ENCODE measurements at regions not wholly inside any gene's neighbourhood (a gene's known extent, or its start where the extent isn't known, plus 50 kb on each side); places are given as distances from the start of the nearest gene placed in this dataset.

DNA sequence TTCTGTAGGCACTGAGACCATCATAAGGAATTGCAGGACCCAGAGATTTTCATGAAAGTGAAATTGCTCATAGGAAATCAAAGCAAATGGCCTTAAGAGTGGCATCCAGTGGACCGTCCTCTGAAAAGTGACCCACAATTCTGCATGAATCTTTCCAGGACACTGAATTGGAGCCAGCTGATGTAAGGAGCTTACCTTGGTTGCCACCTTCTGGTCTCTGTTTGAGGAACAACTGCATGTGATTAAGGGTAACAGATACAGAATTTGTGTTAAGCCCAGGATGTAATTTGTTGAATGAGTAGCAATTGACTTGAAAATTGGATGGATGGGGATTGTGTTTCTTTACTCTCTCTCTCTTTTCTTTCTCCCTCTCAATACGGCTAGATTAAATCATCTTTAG is 49.9 kb upstream of the GAS1 start:
- no peak overlapping the region for H3K4me3 ChIP-seq (replicated peaks; ENCODE audit: low read depth, low read length)
- no peak for DNase-seq (ENCODE audit: extremely low read depth, low read depth)
- TF ChIP-seq, protein P1, sequence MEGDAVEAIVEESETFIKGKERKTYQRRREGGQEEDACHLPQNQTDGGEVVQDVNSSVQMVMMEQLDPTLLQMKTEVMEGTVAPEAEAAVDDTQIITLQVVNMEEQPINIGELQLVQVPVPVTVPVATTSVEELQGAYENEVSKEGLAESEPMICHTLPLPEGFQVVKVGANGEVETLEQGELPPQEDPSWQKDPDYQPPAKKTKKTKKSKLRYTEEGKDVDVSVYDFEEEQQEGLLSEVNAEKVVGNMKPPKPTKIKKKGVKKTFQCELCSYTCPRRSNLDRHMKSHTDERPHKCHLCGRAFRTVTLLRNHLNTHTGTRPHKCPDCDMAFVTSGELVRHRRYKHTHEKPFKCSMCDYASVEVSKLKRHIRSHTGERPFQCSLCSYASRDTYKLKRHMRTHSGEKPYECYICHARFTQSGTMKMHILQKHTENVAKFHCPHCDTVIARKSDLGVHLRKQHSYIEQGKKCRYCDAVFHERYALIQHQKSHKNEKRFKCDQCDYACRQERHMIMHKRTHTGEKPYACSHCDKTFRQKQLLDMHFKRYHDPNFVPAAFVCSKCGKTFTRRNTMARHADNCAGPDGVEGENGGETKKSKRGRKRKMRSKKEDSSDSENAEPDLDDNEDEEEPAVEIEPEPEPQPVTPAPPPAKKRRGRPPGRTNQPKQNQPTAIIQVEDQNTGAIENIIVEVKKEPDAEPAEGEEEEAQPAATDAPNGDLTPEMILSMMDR (IDR thresholded peaks at IDR 0.05; ENCODE audit: low read depth, low read length, missing control alignments) = no peak

DNA sequence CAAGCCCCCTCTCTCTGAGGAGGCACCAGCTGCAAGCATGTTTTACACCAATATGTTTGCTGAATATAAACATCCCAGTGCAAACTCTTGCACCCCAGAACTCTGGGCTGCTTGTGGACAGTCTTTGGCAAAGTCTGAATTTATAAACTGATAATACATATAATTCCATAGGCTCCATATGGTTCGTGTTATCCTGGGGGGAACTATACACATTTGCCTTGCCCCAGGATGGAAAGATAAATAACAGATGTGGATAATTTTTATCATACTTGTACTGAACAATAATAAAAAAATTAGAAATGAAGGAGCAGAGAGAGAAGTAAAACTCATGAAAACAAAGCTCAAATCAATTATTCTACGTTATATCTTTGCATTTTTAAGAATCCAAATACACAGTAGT is 50.6 kb upstream of the GAS1 start:
- no peak for DNase-seq (ENCODE audit: extremely low read depth, low read depth)
- TF ChIP-seq, protein P1 (IDR thresholded peaks at IDR 0.05; ENCODE audit: low read depth, low read length, missing control alignments) = no peak
- no peak overlapping the region for H3K4me3 ChIP-seq (replicated peaks; ENCODE audit: low read depth, low read length)

DNA sequence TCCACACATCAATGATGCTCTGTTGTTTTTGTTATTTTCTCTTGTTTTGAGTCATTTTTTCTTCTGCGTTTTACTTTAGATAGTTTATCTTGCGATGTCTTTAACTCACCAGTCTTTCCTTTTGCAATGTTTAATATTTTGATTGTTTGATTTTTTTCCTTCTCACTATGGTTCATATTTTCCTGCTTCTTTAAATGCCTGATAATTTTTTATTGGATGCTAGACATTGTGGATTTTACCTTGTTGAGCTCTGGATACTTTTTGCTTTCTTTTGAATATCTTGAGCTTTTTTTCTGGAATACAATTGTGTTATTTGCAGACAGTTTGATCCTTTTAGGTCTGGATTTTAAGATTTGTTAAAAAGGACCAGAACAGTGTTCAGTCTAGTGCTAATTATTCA is 55.2 kb upstream of the GAS1 start:
- TF ChIP-seq, protein P1 (IDR thresholded peaks at IDR 0.05; ENCODE audit: low read depth, low read length, missing control alignments) = no peak
- no peak overlapping the region for H3K4me3 ChIP-seq (replicated peaks; ENCODE audit: low read depth, low read length)
- no peak for DNase-seq (ENCODE audit: extremely low read depth, low read depth)

DNA sequence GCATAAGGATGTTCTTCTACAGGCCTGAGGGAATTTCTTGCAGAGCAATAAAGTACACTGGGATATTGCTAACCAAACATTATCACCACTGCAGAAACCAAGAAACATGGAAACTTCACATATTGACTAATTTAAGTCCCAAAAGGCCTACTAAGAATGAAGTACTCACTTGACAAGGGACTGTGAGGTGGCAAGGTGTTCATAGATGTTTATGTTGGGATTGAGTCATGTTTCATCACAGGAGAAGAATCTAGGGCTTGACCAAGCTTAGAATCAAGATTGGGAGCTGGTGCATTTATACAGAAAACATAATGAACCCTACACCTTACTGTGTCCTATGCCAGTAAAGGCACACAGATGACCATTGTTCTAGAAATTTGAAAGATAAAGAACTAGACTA is 56.7 kb upstream of the GAS1 start:
- DNase-seq (ENCODE audit: extremely low read depth, low read depth) = no peak
- no peak overlapping the region for H3K4me3 ChIP-seq (replicated peaks; ENCODE audit: low read depth, low read length)
- TF ChIP-seq, protein P1 (IDR thresholded peaks at IDR 0.05; ENCODE audit: low read depth, low read length, missing control alignments) = no peak

DNA sequence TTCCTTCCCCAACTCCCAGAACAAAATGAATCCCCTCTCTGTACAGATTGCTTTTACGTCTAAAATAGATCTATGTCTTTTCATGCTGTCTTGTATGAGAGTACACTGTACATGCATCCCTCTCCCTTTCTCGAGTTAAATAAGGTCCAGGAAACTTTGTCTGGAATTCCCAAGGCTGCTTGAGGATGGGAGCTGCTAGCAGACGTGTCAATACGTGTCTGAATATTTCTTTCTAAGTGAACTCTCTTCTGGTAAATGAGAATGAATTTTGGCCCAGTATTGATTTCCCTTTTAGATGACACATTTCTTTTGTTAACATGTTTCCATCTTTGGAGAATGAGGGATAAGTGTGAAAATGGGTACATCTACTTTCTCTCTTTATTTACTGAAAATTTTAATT is 59.6 kb upstream of the GAS1 start:
- DNase-seq (ENCODE audit: extremely low read depth, low read depth) = no peak
- TF ChIP-seq, protein P1 (IDR thresholded peaks at IDR 0.05; ENCODE audit: low read depth, low read length, missing control alignments) = no peak
- H3K4me3 ChIP-seq (replicated peaks; ENCODE audit: low read depth, low read length) = no peak overlapping the region

DNA sequence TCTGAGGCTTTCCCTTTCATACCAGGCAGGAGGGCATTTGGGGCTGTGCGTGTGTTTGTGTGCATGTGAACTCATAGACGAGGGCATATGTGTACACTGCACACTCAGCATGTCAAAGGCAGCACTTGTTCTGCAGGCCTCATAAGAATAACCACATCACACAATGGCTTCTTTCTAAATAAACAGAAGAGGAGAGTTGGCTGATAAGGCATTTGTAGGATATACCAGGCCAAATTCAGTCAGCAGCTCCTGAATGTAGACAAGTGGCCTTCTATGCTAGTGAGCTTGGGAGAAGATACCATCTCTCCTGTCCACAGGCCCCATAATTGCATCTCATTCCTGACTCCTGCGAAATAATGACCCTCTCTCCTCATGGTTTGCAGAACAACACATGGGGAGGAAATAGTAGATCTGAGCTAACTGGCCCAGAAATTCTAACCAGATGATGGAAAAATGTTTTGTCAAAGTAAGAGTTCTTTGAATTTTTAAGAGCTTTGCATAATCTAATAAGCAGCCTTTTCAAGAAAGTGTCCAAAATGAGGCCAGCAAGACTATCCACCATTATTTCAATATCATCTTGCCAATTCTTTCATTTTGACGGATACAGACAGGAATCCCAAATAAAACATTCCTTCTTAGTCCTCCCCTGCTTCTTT is 60.5 kb upstream of the GAS1 start:
- DNase-seq (ENCODE audit: extremely low read depth, low read depth) = peak; percentile 47
- no peak overlapping the region for H3K4me3 ChIP-seq (replicated peaks; ENCODE audit: low read depth, low read length)
- TF ChIP-seq, protein P1 (IDR thresholded peaks at IDR 0.05; ENCODE audit: low read depth, low read length, missing control alignments) = no peak

DNA sequence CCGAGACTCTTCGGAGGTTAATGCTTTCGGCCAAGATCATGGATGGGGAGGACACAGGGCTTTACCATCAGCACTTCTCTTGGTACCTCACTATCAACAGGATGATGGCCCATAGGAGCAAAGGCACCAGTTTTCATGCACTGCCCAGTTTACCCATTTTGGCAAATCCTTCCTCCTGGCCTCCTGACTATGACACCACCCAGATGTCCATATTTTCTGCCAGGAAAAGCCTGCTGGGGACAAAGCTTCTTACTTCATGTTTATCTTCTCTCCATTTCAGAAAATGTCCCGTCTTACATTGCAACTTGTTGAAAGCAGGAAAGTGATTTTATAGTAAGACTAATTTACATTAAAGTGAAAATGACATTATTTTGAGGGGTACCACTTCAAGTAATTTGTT is 61.4 kb upstream of the GAS1 start:
- TF ChIP-seq, protein P1 (IDR thresholded peaks at IDR 0.05; ENCODE audit: low read depth, low read length, missing control alignments) = no peak
- DNase-seq (ENCODE audit: extremely low read depth, low read depth) = no peak
- no peak overlapping the region for H3K4me3 ChIP-seq (replicated peaks; ENCODE audit: low read depth, low read length)

All from HFF-Myc (cell line).